BJ (cell line): ENCODE measurements at regions not wholly inside any gene's neighbourhood (a gene's known extent, or its start where the extent isn't known, plus 50 kb on each side); places are given as distances from the start of the nearest gene placed in this dataset.
A peak's percentile ranks its signal among the peaks of the same experiment; 100 is the strongest.

Experiments
- CTCF ChIA-PET: fragments of 350-600 bp; formaldehyde crosslinking; extraction: SDS; loops from one replicate; lab custom pipeline; 2021; ENCODE audit warnings: antibody characterized with exemption, inconsistent platforms; lab: Yijun Ruan, JAX
- POLR2A ChIA-PET: fragments of 300-600 bp; sonication (Branson Sonifier 250); formaldehyde crosslinking; extraction: SDS; loops from one replicate; lab custom pipeline; 2021; ENCODE audit warnings: antibody characterized with exemption; lab: Charles Lee
- DNase-seq: peaks from one replicate; pipeline ENCODE4 v3.0.0-alpha.2; 2011; ENCODE audit warnings: low read depth
- H3K27me3 ChIP-seq: 2 replicates; pipeline ENCODE4 v1.6.0; 2011; ENCODE audit warnings: low read length; ENCODE audit not compliant: control insufficient read depth, insufficient read depth
- H3K36me3 ChIP-seq: 2 replicates; pipeline ENCODE4 v1.5.1; 2011; ENCODE audit warnings: low read length; ENCODE audit not compliant: control insufficient read depth, insufficient read depth
- H3K4me3 ChIP-seq: 2 replicates; pipeline ENCODE4 v1.5.1; 2011; ENCODE audit warnings: low read depth, mild to moderate bottlenecking, control low read depth, low read length
- CTCF ChIP-seq: IDR thresholded peaks from 2 replicates; pipeline ENCODE4 v1.5.1; 2011; ENCODE audit warnings: low read depth, mild to moderate bottlenecking, control low read depth, inconsistent platforms, low read length, moderate library complexity; ENCODE audit not compliant: insufficient read depth

GRCh38 chr12:13870255-13870654 lies 111.1 kb downstream of the GRIN2B start:
- ChIA-PET CTCF (interaction anchor here (1.0 kb wide), 1 partner anchor 297 kb away, joined by 5 read pairs; no protein-coding TSS in a partner anchor), POLR2A (no interaction called here)
- TF ChIP-seq CTCF = no peak
- H3K4me3 ChIP-seq = no peak overlapping the region
- H3K36me3 ChIP-seq = no peaks in the 10 kb centered on the region
- no peak for DNase-seq
- H3K27me3 ChIP-seq = no peaks in the 10 kb centered on the region; the same call in 1 of the 2 replicates

- POLR2A ChIA-PET = no interaction called here
- Histone ChIP-seq H3K36me3 (no peaks in the 10 kb centered on the region), H3K27me3 (no peaks in the 10 kb centered on the region; the same call in 1 of the 2 replicates), H3K4me3 (no peak overlapping the region)
- peak; percentile 94 for TF ChIP-seq CTCF
- CTCF ChIA-PET = interaction anchor here (0.6 to 2.8 kb wide), 15 partner anchors 8 to 320 kb away, joined by 3 to 15 read pairs (median 3); no protein-coding TSS in a partner anchor
- peak; percentile 0 for DNase-seq
These were observed 117.2 kb downstream of the GRIN2B start for GRCh38 chr12:13864081-13864673.

DNA sequence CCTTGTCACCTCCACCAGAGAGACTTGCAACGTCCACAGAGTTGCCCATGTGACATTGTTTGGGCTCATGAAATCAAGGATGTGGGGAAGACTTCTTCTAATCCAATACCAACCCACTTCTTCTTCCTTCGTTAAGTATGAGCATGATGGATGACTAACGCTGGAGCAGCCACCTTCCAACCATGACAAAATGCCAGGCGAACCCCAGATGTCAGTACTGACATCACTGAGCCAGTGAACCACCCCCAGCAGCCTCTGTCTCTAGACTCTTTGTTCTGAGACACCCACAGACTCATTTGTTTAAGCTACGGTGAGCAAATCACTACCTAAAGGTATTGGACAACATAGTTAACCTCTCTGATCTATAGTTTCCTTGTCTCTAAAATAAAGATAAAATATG lies 123.7 kb downstream of the GRIN2B start:
- H3K4me3 ChIP-seq = no peak overlapping the region
- TF ChIP-seq CTCF = no peak
- CTCF ChIA-PET = no interaction called here
- POLR2A ChIA-PET = no interaction called here
- no peak for DNase-seq
- H3K27me3 ChIP-seq = no peaks in the 10 kb centered on the region
- no peaks in the 10 kb centered on the region for H3K36me3 ChIP-seq

DNA sequence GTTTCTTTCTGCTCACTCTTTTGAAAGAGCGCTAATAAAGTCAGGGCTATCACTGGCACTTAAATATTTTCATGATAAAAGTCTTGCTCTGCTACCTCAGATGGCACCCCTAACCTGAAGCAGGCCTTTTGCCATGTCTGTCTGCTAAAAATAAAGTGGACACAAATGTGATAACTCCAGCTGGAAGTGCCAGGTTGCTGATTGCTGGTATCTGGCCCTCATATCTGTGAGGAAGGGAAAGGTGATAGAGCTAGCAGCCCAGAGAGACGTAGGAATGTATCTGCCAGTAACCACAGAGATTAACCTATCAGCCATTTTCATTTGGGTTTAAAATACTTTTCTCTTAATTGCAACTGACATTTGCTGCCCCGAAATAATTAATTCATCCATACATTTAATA lies 127.9 kb downstream of the GRIN2B start:
- TF ChIP-seq CTCF = no peak
- Histone ChIP-seq H3K27me3 (no peaks in the 10 kb centered on the region), H3K36me3 (no peaks in the 10 kb centered on the region), H3K4me3 (no peak overlapping the region)
- DNase-seq = no peak
- ChIA-PET POLR2A (no interaction called here), CTCF (no interaction called here)

GRCh38 chr12:13851828-13852227 lies 129.6 kb downstream of the GRIN2B start:
- CTCF ChIA-PET = interaction anchor here (1.7 kb wide), 1 partner anchor 12 kb away, joined by 6 read pairs; no protein-coding TSS in a partner anchor

More at GRCh38 chr12:13851828-13852227, 129.6 kb downstream of the GRIN2B start:
- no peak for DNase-seq
- Histone ChIP-seq H3K36me3 (no peaks in the 10 kb centered on the region), H3K27me3 (no peaks in the 10 kb centered on the region), H3K4me3 (no peak overlapping the region)
- POLR2A ChIA-PET = no interaction called here
- TF ChIP-seq CTCF = no peak
